ENCODE measurements at regions not wholly inside any gene's neighbourhood (a gene's known extent, or its start where the extent isn't known, plus 50 kb on each side); places are given as distances from the start of the nearest gene placed in this dataset.

DNA sequence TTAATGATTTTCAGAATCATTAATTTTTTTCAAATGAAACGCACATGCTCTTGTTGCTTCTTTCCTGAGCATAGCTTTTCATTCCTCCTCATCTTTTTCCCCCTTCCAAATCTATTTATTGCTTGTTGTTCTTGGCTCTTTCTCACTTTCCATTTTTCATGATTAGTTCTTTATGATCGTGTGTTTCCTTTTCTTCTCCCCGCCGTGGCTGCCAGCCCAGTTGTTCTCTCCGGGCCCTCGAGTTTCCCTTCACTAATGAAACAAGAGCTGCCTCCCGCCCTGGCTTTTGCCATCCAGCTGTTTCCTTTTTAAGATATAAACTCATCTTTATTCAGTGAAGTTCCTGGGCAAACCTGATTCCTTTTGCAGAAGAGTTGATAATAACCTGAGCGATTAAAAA, 170.2 kb upstream of the NR2F2 start:
- Histone ChIP-seq H3K4me3 (ENCODE audit: low read depth in 2 of 2, low read length in 1 of 2) (no peak overlapping the region; a peak in 1 of 4 replicates), H3K27ac (ENCODE audit: low read depth in 2 of 2, low read length in 1 of 2) (no peak overlapping the region), H3K79me2 (ENCODE audit: insufficient read depth) (no peaks in the 10 kb centered on the region), H3K9me2 (no peaks in the 10 kb centered on the region), H3K9me3 (no peaks in the 10 kb centered on the region), H3K36me3 (replicated peaks in 1 of 2; ENCODE audit: control insufficient read depth in 1 of 2, insufficient read depth in 2 of 2, low read length in 1 of 2) (no peaks in the 10 kb centered on the region), H3F3A (replicated peaks; ENCODE audit: insufficient read depth) (no peaks in the 10 kb centered on the region), H3K27me3 (ENCODE audit: insufficient read depth) (no peaks in the 10 kb centered on the region), H3K4me2 (no peak overlapping the region), H3K4me1 (ENCODE audit: control insufficient read depth in 1 of 2, insufficient read depth in 2 of 2, low read depth in 1 of 2, low read length in 1 of 2) (peaks cover 0 to 4% of the 10 kb centered on the region in 2 experiments; a peak in 1 of 4 replicates), H3K9ac (no peak overlapping the region), H2AFZ (ENCODE audit: low read depth) (no peak overlapping the region), H4K20me1 (ENCODE audit: insufficient read depth) (no peaks in the 10 kb centered on the region)
- 21% methylated on average over 8 of the region's 8 CpGs for WGBS (ENCODE audit: low lambda C conversion rate)
- ChIA-PET CTCF (no interaction called here), POLR2A (no interaction called here)
- no peak for DNase-seq
- TF ChIP-seq, protein P1, sequence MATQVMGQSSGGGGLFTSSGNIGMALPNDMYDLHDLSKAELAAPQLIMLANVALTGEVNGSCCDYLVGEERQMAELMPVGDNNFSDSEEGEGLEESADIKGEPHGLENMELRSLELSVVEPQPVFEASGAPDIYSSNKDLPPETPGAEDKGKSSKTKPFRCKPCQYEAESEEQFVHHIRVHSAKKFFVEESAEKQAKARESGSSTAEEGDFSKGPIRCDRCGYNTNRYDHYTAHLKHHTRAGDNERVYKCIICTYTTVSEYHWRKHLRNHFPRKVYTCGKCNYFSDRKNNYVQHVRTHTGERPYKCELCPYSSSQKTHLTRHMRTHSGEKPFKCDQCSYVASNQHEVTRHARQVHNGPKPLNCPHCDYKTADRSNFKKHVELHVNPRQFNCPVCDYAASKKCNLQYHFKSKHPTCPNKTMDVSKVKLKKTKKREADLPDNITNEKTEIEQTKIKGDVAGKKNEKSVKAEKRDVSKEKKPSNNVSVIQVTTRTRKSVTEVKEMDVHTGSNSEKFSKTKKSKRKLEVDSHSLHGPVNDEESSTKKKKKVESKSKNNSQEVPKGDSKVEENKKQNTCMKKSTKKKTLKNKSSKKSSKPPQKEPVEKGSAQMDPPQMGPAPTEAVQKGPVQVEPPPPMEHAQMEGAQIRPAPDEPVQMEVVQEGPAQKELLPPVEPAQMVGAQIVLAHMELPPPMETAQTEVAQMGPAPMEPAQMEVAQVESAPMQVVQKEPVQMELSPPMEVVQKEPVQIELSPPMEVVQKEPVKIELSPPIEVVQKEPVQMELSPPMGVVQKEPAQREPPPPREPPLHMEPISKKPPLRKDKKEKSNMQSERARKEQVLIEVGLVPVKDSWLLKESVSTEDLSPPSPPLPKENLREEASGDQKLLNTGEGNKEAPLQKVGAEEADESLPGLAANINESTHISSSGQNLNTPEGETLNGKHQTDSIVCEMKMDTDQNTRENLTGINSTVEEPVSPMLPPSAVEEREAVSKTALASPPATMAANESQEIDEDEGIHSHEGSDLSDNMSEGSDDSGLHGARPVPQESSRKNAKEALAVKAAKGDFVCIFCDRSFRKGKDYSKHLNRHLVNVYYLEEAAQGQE (IDR thresholded peaks at IDR 0.05; ENCODE audit: low read depth, low read length) = no peak
- TF ChIP-seq, protein P2, sequence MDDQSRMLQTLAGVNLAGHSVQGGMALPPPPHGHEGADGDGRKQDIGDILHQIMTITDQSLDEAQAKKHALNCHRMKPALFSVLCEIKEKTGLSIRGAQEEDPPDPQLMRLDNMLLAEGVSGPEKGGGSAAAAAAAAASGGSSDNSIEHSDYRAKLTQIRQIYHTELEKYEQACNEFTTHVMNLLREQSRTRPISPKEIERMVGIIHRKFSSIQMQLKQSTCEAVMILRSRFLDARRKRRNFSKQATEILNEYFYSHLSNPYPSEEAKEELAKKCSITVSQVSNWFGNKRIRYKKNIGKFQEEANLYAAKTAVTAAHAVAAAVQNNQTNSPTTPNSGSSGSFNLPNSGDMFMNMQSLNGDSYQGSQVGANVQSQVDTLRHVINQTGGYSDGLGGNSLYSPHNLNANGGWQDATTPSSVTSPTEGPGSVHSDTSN (IDR thresholded peaks at IDR 0.05) = no peak
- TF ChIP-seq YY1 (IDR thresholded peaks at IDR 0.05; ENCODE audit: low read depth) (no peak), FOSL2 (IDR thresholded peaks at IDR 0.05; ENCODE audit: borderline replicate concordance, low read depth) (no peak)

DNA sequence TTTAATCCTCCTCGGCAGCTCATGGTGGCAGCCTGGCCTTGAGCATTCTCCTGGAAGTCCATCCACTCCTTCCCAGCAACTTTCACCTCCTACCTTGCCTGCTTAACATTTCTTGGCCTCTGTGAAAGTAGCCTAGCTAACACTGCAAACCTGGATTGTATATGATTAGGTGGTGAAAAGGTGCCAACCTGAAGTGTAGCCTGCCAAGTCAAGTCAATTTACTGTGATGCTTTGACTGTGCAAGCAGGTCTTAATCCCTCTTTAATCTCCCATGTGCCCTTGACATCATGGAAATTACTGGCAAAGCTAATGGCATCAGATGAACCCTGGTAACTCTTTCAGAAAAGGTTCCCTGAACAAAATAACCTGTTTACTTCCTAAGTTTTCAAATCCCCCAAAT, 169.7 kb upstream of the NR2F2 start:
- no peak for DNase-seq
- Histone ChIP-seq H3K4me3 (ENCODE audit: low read depth in 2 of 2, low read length in 1 of 2) (no peak overlapping the region; a peak in 1 of 4 replicates), H3F3A (replicated peaks; ENCODE audit: insufficient read depth) (no peaks in the 10 kb centered on the region), H3K79me2 (ENCODE audit: insufficient read depth) (no peaks in the 10 kb centered on the region), H2AFZ (ENCODE audit: low read depth) (no peak overlapping the region), H3K27me3 (ENCODE audit: insufficient read depth) (no peaks in the 10 kb centered on the region), H3K4me2 (no peak overlapping the region), H4K20me1 (ENCODE audit: insufficient read depth) (no peaks in the 10 kb centered on the region), H3K27ac (ENCODE audit: low read depth in 2 of 2, low read length in 1 of 2) (no peak overlapping the region), H3K4me1 (ENCODE audit: control insufficient read depth in 1 of 2, insufficient read depth in 2 of 2, low read depth in 1 of 2, low read length in 1 of 2) (peaks cover 0 to 4% of the 10 kb centered on the region in 2 experiments; a peak in 1 of 4 replicates), H3K9ac (no peak overlapping the region), H3K9me2 (no peaks in the 10 kb centered on the region), H3K9me3 (no peaks in the 10 kb centered on the region), H3K36me3 (replicated peaks in 1 of 2; ENCODE audit: control insufficient read depth in 1 of 2, insufficient read depth in 2 of 2, low read length in 1 of 2) (no peaks in the 10 kb centered on the region)
- ChIA-PET CTCF (no interaction called here), POLR2A (no interaction called here)
- TF ChIP-seq TAF1 (IDR thresholded peaks at IDR 0.05; ENCODE audit: borderline replicate concordance, low read depth, low read length) = no peak
- TF ChIP-seq RCOR1 (IDR thresholded peaks at IDR 0.05; ENCODE audit: low read length) = no peak
- no peak for TF ChIP-seq JUND (IDR thresholded peaks at IDR 0.05)
- no peak for TF ChIP-seq YY1 (IDR thresholded peaks at IDR 0.05; ENCODE audit: low read depth)
- no peak for TF ChIP-seq EZH2phosphoT487 (IDR thresholded peaks at IDR 0.05; ENCODE audit: borderline replicate concordance, low read depth)
- no peak for TF ChIP-seq USF1 (IDR thresholded peaks at IDR 0.05; ENCODE audit: borderline replicate concordance, low read depth)
- TF ChIP-seq TCF12 (IDR thresholded peaks at IDR 0.05) = no peak
- TF ChIP-seq FOXM1 (IDR thresholded peaks at IDR 0.05; ENCODE audit: low read depth) = no peak
- TF ChIP-seq, protein P1 (IDR thresholded peaks at IDR 0.05; ENCODE audit: low read depth, low read length) = no peak
- no peak for TF ChIP-seq POLR2AphosphoS5 (IDR thresholded peaks at IDR 0.05; ENCODE audit: low read depth, low read length)
- TF ChIP-seq TEAD4 (IDR thresholded peaks at IDR 0.05; ENCODE audit: borderline replicate concordance, insufficient read depth) = no peak
- no peak for TF ChIP-seq FOXJ3 (CRISPR knock-in tag; IDR thresholded peaks at IDR 0.05)
- TF ChIP-seq FOSL2 (IDR thresholded peaks at IDR 0.05; ENCODE audit: borderline replicate concordance, low read depth) = no peak
- TF ChIP-seq GATA2 (CRISPR knock-in tag; IDR thresholded peaks at IDR 0.05) = no peak
- no peak for TF ChIP-seq CHD2 (IDR thresholded peaks at IDR 0.05; ENCODE audit: low read length, partially characterized antibody)
- no peak for TF ChIP-seq SMC3 (IDR thresholded peaks at IDR 0.05; ENCODE audit: low read depth, low read length)
- no peak for TF ChIP-seq NFIC (IDR thresholded peaks at IDR 0.05; ENCODE audit: borderline replicate concordance)
- 0% methylated on average over 1 of the region's 1 CpG for WGBS (ENCODE audit: low lambda C conversion rate)
